ENCODE measurements at regions not wholly inside any gene's neighbourhood (a gene's known extent, or its start where the extent isn't known, plus 50 kb on each side); places are given as distances from the start of the nearest gene placed in this dataset.

- no peak for DNase-seq
Observed at GRCh38 chr4:3703677-3704521, 62.3 kb upstream of the ADRA2C start.

- DNase-seq: no peak
Observed at GRCh38 chr4:3703343-3703676, 62.9 kb upstream of the ADRA2C start.

- DNase-seq: no peak
Observed at GRCh38 chr4:3702561-3703221, 63.5 kb upstream of the ADRA2C start.

GRCh38 chr4:3701736-3702560, 64.2 kb upstream of the ADRA2C start:
- no peak for DNase-seq

GRCh38 chr4:3701271-3701734, 64.9 kb upstream of the ADRA2C start:
- DNase-seq: no peak

GRCh38 chr4:3700736-3701135, 65.4 kb upstream of the ADRA2C start:
- no peak for DNase-seq

- DNase-seq: no peak
Observed at GRCh38 chr4:3700223-3700622, 66.0 kb upstream of the ADRA2C start.

GRCh38 chr4:3699678-3700077, 66.5 kb upstream of the ADRA2C start:
- no peak for DNase-seq

- DNase-seq: no peak
Observed at GRCh38 chr4:3699261-3699660, 66.9 kb upstream of the ADRA2C start.

GRCh38 chr4:3697033-3697432, 69.2 kb upstream of the ADRA2C start:
- no peak for DNase-seq

- DNase-seq: no peak
Observed at GRCh38 chr4:3690551-3691152, 75.5 kb upstream of the ADRA2C start.

- DNase-seq: no peak
Observed at GRCh38 chr4:3689576-3690550, 76.3 kb upstream of the ADRA2C start.

GRCh38 chr4:3689006-3689405, 77.2 kb upstream of the ADRA2C start:
- DNase-seq: no peak

GRCh38 chr4:3688018-3688998, 77.9 kb upstream of the ADRA2C start:
- DNase-seq: no peak

GRCh38 chr4:3687538-3687937, 78.6 kb upstream of the ADRA2C start:
- no peak for DNase-seq

- no peak for DNase-seq
Observed at GRCh38 chr4:3686753-3687152, 79.4 kb upstream of the ADRA2C start.

- no peak for DNase-seq
Observed at GRCh38 chr4:3685081-3685645, 81.0 kb upstream of the ADRA2C start.

GRCh38 chr4:3684546-3684945, 81.6 kb upstream of the ADRA2C start:
- no peak for DNase-seq

- DNase-seq: no peak
Observed at GRCh38 chr4:3683744-3684421, 82.3 kb upstream of the ADRA2C start.

Data from NCI-H226 (cell line).